Thoracic aorta (tissue), 2 donors: ENCODE measurements at regions not wholly inside any gene's neighbourhood (a gene's known extent, or its start where the extent isn't known, plus 50 kb on each side); places are given as distances from the start of the nearest gene placed in this dataset.

ENCODE experiments used
- ATAC-seq: fragments of 150-250 bp; one replicate; pipeline ENCODE4 v1.8.0; 2017; ENCODE audit warnings: low read depth; ENCODE audit not compliant: insufficient number of reproducible peaks, low FRiP score
- DNase-seq: peaks from one replicate; pipeline ENCODE4 v3.0.0-alpha.2; 2020; ENCODE audit warnings: low spot score
- H3K27ac ChIP-seq, 2 donors: fragments of 200-600 bp; sonication (generic); 1 replicate in 1 of 2; 2 replicates in 1 of 2; pipeline ENCODE4 v1.5.1; 2016; ENCODE audit warnings: mild to moderate bottlenecking in 2 of 2, moderate library complexity in 2 of 2
- H3K27me3 ChIP-seq: fragments of 200-600 bp; sonication (generic); replicated peaks from 2 replicates; pipeline ENCODE4 v1.6.0; 2016; ENCODE audit warnings: mild to moderate bottlenecking; ENCODE audit not compliant: insufficient read depth
- H3K36me3 ChIP-seq: fragments of 200-600 bp; sonication (generic); one replicate; pipeline ENCODE4 v1.5.1; 2016
- H3K4me1 ChIP-seq, 2 donors: fragments of 200-600 bp; sonication (generic); 1 replicate in 1 of 2; 2 replicates in 1 of 2; pipeline versions ENCODE4 v1.5.1 to v1.6.0; 2016; ENCODE audit warnings: low read depth in 2 of 2, mild to moderate bottlenecking in 1 of 2; ENCODE audit not compliant: control insufficient read depth in 1 of 2
- H3K4me3 ChIP-seq: fragments of 200-600 bp; sonication (generic); 2 replicates; pipeline ENCODE4 v1.5.1; 2016; ENCODE audit warnings: mild to moderate bottlenecking
- H3K9me3 ChIP-seq: fragments of 200-600 bp; sonication (generic); 2 replicates; pipeline ENCODE4 v1.5.1; 2016
- CTCF ChIP-seq: fragments of 200-600 bp; sonication (generic); IDR thresholded peaks from one replicate; pipeline ENCODE4 v1.5.1; 2019; ENCODE audit warnings: antibody characterized with exemption

GRCh38 chr2:21599417-21599816 is 475.6 kb downstream of the TDRD15 start:
- Histone ChIP-seq H3K27me3 (no peaks in the 10 kb centered on the region), H3K4me3 (no peak overlapping the region), H3K4me1 (no peaks in the 10 kb centered on the region), H3K9me3 (no peaks in the 10 kb centered on the region), H3K36me3 (no peaks in the 10 kb centered on the region), H3K27ac (no peak overlapping the region)
- TF ChIP-seq CTCF = no peak
- ATAC-seq (no peak), DNase-seq (no peak)

- DNase-seq = no peak
- ATAC-seq = no peak
- Histone ChIP-seq H3K4me1 (no peaks in the 10 kb centered on the region), H3K4me3 (no peak overlapping the region), H3K9me3 (no peaks in the 10 kb centered on the region), H3K36me3 (no peaks in the 10 kb centered on the region), H3K27ac (no peak overlapping the region), H3K27me3 (no peaks in the 10 kb centered on the region)
- TF ChIP-seq CTCF = no peak
Observed at GRCh38 chr2:21602789-21603188, 479.0 kb downstream of the TDRD15 start.

GRCh38 chr2:21607572-21607971 is 483.8 kb downstream of the TDRD15 start:
- Histone ChIP-seq H3K4me3 (no peak overlapping the region), H3K9me3 (no peaks in the 10 kb centered on the region), H3K27me3 (no peaks in the 10 kb centered on the region), H3K36me3 (no peaks in the 10 kb centered on the region), H3K27ac (no peak overlapping the region), H3K4me1 (no peaks in the 10 kb centered on the region)
- DNase-seq (no peak), ATAC-seq (no peak)
- TF ChIP-seq CTCF = no peak

GRCh38 chr2:21610304-21610703 is 486.5 kb downstream of the TDRD15 start:
- no peak for ATAC-seq
- no peaks in the 10 kb centered on the region for H3K4me1 ChIP-seq
- H3K27me3 ChIP-seq = no peaks in the 10 kb centered on the region
- no peak overlapping the region for H3K27ac ChIP-seq
- H3K4me3 ChIP-seq = no peak overlapping the region
- TF ChIP-seq CTCF = no peak
- no peaks in the 10 kb centered on the region for H3K9me3 ChIP-seq
- DNase-seq = no peak
- no peaks in the 10 kb centered on the region for H3K36me3 ChIP-seq

GRCh38 chr2:21617885-21618434 is 494.2 kb downstream of the TDRD15 start:
- H3K4me3 ChIP-seq = no peak overlapping the region
- H3K9me3 ChIP-seq = no peaks in the 10 kb centered on the region
- DNase-seq (no peak), ATAC-seq (no peak)
- no peaks in the 10 kb centered on the region for H3K36me3 ChIP-seq
- H3K27ac ChIP-seq = no peak overlapping the region
- no peaks in the 10 kb centered on the region for H3K4me1 ChIP-seq
- no peak for TF ChIP-seq CTCF
- H3K27me3 ChIP-seq = no peaks in the 10 kb centered on the region
